ENCODE measurements at regions not wholly inside any gene's neighbourhood (a gene's known extent, or its start where the extent isn't known, plus 50 kb on each side); places are given as distances from the start of the nearest gene placed in this dataset.
A peak's percentile ranks its signal among the peaks of the same experiment; 100 is the strongest.

DNA sequence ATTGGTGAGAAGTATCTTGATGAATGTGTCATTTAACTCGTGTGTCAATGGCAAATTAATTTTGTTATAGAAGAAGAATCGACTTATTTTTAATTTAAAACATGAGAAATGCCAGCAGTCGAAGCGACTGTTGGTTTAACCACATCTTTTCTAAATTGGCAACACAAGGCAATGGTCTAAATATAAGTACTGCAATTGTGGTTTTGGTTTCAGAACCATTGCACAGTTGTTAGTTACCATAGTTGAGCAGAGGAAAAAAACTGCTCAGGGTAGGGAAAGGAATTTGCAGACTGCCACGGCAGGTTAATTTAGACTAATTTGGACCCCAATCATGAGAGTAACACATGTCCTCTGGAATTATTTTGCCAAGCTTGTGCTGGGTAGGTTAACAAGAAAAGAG, 185.6 kb upstream of the RUNX1 start:
- TF ChIP-seq, protein P1, sequence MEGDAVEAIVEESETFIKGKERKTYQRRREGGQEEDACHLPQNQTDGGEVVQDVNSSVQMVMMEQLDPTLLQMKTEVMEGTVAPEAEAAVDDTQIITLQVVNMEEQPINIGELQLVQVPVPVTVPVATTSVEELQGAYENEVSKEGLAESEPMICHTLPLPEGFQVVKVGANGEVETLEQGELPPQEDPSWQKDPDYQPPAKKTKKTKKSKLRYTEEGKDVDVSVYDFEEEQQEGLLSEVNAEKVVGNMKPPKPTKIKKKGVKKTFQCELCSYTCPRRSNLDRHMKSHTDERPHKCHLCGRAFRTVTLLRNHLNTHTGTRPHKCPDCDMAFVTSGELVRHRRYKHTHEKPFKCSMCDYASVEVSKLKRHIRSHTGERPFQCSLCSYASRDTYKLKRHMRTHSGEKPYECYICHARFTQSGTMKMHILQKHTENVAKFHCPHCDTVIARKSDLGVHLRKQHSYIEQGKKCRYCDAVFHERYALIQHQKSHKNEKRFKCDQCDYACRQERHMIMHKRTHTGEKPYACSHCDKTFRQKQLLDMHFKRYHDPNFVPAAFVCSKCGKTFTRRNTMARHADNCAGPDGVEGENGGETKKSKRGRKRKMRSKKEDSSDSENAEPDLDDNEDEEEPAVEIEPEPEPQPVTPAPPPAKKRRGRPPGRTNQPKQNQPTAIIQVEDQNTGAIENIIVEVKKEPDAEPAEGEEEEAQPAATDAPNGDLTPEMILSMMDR (IDR thresholded peaks at IDR 0.05) = no peak
- H3K36me3 ChIP-seq = no peaks in the 10 kb centered on the region
- intact Hi-C loops (cut with DNase I) = loop anchor here in 1 of 10 donors (10.0 kb wide), 1 partner anchor 60 kb away; no protein-coding TSS in a partner anchor
- no peak overlapping the region for H3K4me3 ChIP-seq
- peaks cover 0 to 9% (median 0%) of the 10 kb centered on the region in 9 donors for H3K4me1 ChIP-seq
- H3K9me3 ChIP-seq = peaks cover 0 to 14% (median 0%) of the 10 kb centered on the region in 11 donors
- DNase-seq (no peak), ATAC-seq (no peak)
- WGBS, 2 donors = 72 to 77% methylated on average over 5 of the region's 5 CpGs
- H3K27ac ChIP-seq = no peak overlapping the region
- no peaks in the 10 kb centered on the region for H3K27me3 ChIP-seq

DNA sequence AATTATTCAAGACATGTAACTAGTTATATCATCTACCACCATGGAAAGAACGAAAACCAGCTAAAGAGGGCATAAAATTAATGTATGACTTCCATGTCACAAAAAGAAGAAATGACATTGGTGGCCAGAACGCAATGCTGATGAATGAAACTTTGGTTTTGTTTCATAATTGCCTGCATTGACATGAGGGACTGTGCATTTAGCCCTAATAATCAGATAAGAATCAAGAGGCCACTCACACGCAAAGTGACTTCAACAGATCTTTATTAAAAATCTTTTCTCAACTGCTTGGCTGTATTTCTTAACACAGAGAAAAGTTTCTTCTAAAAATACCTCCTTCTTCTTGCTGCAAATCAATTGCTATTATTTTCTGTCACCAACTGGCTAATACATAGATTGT, 184.7 kb upstream of the RUNX1 start:
- DNase-seq (no peak), ATAC-seq (no peak)
- TF ChIP-seq, protein P1 (IDR thresholded peaks at IDR 0.05) = no peak
- no peak overlapping the region for H3K27ac ChIP-seq
- H3K27me3 ChIP-seq = no peaks in the 10 kb centered on the region
- intact Hi-C loops (cut with DNase I) = loop anchor here in 1 of 10 donors (10.0 kb wide), 1 partner anchor 59 kb away; no protein-coding TSS in a partner anchor
- H3K36me3 ChIP-seq = no peaks in the 10 kb centered on the region
- H3K9me3 ChIP-seq = peaks cover 0 to 14% (median 0%) of the 10 kb centered on the region in 11 donors
- H3K4me3 ChIP-seq = no peak overlapping the region
- H3K4me1 ChIP-seq = peaks cover 0 to 9% (median 0%) of the 10 kb centered on the region in 9 donors
- WGBS, 2 donors = 86 to 90% methylated on average over 3 of the region's 3 CpGs

DNA sequence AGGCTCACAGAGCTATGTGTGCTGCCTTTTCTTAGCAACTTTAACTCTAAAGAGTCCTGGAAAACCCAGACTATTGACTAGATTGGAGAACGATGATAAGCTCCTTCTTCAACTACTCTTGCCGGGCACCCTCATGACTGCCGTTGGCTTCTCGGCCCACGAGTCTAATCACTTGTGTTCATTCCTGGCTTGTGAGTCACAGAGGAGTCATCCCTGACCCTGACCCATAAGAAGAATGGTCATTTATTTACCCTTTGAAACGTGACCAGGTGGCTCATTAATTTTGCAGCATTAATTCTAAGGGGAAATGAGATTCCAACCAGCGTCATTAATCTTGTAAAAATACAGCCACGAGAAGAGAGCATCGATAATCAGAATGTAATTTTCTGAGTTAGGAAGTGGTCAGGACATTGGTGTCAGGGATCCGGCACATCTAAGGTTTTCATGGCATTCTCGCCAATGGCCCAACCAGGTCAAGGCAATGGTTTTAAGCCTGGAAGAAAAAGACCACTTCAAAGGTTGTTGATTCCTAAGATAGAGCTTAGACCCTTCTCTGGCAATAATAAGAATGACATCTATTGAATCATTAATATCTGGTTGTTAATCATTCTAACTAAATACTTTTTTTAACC, 183.6 kb upstream of the RUNX1 start:
- H3K27ac ChIP-seq = no peak overlapping the region
- peaks cover 0 to 14% (median 0%) of the 10 kb centered on the region in 11 donors for H3K9me3 ChIP-seq
- H3K4me3 ChIP-seq = no peak overlapping the region
- ATAC-seq (peak in 3 of 8 donors; percentile 22 to 46 (median 38)), DNase-seq (no peak)
- intact Hi-C loops (cut with DNase I) = loop anchor here in 1 of 10 donors (10.0 kb wide), 1 partner anchor 58 kb away; no protein-coding TSS in a partner anchor
- WGBS, 2 donors = 56 to 68% methylated on average over 11 of the region's 11 CpGs
- H3K36me3 ChIP-seq = no peaks in the 10 kb centered on the region
- TF ChIP-seq, protein P1 (IDR thresholded peaks at IDR 0.05) = no peak
- H3K27me3 ChIP-seq = no peaks in the 10 kb centered on the region
- peaks cover 0 to 9% (median 0%) of the 10 kb centered on the region in 9 donors for H3K4me1 ChIP-seq

DNA sequence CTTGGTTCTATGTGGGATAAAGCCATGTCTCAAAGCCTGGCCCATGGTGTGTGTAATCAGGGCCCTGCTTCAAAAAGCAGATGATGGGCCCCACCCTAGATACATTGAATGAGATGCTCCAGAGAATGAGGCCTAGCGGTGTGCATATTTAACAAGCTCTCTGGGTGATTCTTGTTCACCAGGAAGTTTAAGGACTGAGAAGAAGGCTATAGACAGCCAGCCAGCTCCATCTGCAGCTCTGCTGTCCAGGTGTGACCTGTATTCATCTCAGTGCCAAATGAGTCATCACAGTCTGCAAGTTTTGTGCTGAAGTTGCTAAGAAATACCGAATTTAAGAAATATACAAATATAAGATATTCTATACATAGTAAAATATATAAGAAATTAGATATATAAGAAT, 182.0 kb upstream of the RUNX1 start:
- Histone ChIP-seq H3K27me3 (no peaks in the 10 kb centered on the region), H3K4me1 (peaks cover 0 to 25% (median 11%) of the 10 kb centered on the region in 9 donors), H3K27ac (no peak overlapping the region), H3K9me3 (peaks cover 0 to 11% (median 0%) of the 10 kb centered on the region in 11 donors), H3K4me3 (no peak overlapping the region), H3K36me3 (no peaks in the 10 kb centered on the region)
- DNase-seq = no peak
- intact Hi-C loops (cut with DNase I) = loop anchor here in 1 of 10 donors (10.0 kb wide), 1 partner anchor 56 kb away; no protein-coding TSS in a partner anchor
- WGBS, 2 donors = 86 to 87% methylated on average over 2 of the region's 2 CpGs
- ATAC-seq = no peak
- TF ChIP-seq, protein P1 (IDR thresholded peaks at IDR 0.05) = no peak

All from heart right ventricle (tissue), 16 donors.